Right cardiac atrium (tissue), 5 donors: ENCODE measurements at regions not wholly inside any gene's neighbourhood (a gene's known extent, or its start where the extent isn't known, plus 50 kb on each side); places are given as distances from the start of the nearest gene placed in this dataset.

Experiments
- ATAC-seq, 2 donors: fragments of 200-7000 bp; cut with Tn5 transposase; one replicate each; pipeline versions ENCODE4 v1.8.0 to v1.9.1; 2020; ENCODE audit warnings: moderate library complexity in 2 of 2, mild to moderate bottlenecking in 1 of 2
- DNase-seq, 3 donors: peaks; one replicate each; pipeline ENCODE4 v3.0.0-alpha.2; 2020
- H3K27ac ChIP-seq: one replicate; pipeline ENCODE4 v1.5.1; 2013; ENCODE audit warnings: mild to moderate bottlenecking, low read length, control low read depth, moderate library complexity
- H3K27me3 ChIP-seq: one replicate; pipeline ENCODE4 v1.6.1; 2013; ENCODE audit not compliant: control insufficient read depth, insufficient read depth
- H3K4me1 ChIP-seq: one replicate; pipeline ENCODE4 v1.6.1; 2013; ENCODE audit warnings: low read length; ENCODE audit not compliant: control insufficient read depth, insufficient read depth
- H3K4me3 ChIP-seq: one replicate; pipeline ENCODE4 v1.5.1; 2013; ENCODE audit warnings: low read length, control low read depth
- H3K9me3 ChIP-seq: one replicate; pipeline ENCODE4 v1.6.1; 2013; ENCODE audit warnings: low read length; ENCODE audit not compliant: control insufficient read depth
- WGBS: extraction: QIAGEN DNeasy Blood & Tissue Kit; methylation state at CpG from one replicate; pipeline ENCODE4 v1.1.7; 2013; 5-methylcytosine and 5-hydroxymethylcytosine counted together
- intact Hi-C, 4 donors: fragments of 100-400 bp; cut with DNase I; formaldehyde crosslinking; loops; one replicate each; pipeline versions ENCODE4 v1.11.0 to v1.14.0; 2022 to 2023
- donor health status: healthy with polysubstance abuse.
- donor health status: DM: no; HTN: yes; CAD: no.
- donor health status: DM: no; HTN: no; CAD: no.
- donor health status: DM: no; HTN: yes; CAD: no; lungs with severe emphysema.
- donor health status: DM: yes; HTN: yes; CAD: no.

DNA sequence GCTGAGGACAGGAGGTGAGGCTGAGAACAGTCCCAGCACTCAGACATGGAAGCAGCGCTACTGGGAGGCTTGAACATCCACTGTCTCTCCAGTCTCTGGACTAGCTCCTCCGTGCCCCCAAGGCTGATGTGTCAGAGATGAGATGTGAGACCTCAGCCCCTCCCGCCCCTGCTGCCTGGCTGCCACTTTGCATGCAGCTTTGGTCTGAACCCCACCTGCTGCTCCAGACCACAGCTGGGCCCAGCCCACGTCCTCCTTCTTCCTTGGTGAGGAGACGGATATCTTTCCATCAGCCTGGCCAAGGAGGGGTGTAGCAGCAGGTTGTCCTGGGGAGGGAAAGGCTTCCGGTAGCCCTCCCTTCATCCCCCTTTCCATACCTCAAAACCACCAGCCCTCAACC is 148.0 kb upstream of the B3GAT1 start:
- Histone ChIP-seq H3K27ac (no peak overlapping the region), H3K27me3 (no peaks in the 10 kb centered on the region), H3K4me3 (no peak overlapping the region), H3K4me1 (no peaks in the 10 kb centered on the region), H3K9me3 (no peaks in the 10 kb centered on the region)
- DNase-seq (no peak), ATAC-seq (no peak)
- WGBS = 55% methylated on average over 6 of the region's 6 CpGs
- intact Hi-C loops = no loop called here

DNA sequence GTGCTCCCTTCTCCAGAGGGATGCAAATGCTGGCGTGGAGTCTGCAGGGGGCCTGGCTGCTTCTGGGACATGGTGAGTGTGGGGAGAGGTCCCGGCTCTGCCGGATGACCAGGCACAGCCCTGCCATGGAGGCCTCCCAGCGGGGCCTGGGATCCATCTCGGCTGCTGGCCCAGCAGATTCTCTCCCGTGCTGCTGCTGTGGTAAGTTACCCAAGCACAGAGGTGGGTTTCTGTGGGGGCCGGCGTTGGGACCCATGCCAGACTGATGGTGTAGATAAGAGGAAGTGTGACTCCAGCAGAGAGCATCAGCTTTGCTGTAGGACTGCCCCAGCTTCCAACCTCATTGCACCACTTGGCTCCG is 147.5 kb upstream of the B3GAT1 start:
- Histone ChIP-seq H3K27me3 (no peaks in the 10 kb centered on the region), H3K4me1 (no peaks in the 10 kb centered on the region), H3K9me3 (no peaks in the 10 kb centered on the region), H3K27ac (no peak overlapping the region), H3K4me3 (no peak overlapping the region)
- intact Hi-C loops = no loop called here
- ATAC-seq = no peak
- 35% methylated on average over 9 of the region's 9 CpGs for WGBS
- DNase-seq = no peak

DNA sequence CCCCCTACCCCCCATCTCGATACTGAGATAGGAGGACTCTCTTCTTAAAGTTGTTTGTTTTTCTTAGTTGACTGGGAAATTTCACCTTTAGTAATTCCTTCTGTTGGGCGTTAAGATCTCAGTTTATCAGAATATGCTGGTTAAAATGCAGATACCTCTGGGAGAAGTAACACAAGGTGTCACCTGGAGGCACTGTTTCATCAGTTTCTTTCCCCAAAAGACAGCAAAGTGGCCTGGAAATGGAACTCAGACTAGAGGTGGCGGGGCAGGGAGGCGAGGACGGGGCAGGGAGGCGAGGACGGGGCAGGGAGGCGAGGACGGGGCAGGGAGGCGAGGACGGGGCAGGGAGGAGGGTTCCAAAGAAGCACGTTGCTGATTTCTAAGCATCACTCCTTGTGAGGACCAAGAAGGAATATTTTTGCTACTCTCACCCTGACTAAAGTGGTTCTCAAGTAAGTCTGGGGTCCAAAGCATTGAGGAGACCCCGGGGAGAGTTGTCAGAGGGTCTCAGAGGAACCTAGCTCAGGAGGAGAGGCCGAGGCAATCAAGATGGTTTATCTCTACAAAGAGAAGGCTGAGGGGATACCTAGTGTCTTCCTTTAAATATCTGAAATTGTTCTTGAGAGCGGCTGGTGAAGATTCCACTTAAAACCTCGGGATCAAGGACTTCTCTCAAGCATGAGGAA is 147.0 kb upstream of the B3GAT1 start:
- Histone ChIP-seq H3K4me3 (no peak overlapping the region), H3K9me3 (no peaks in the 10 kb centered on the region), H3K27me3 (no peaks in the 10 kb centered on the region), H3K4me1 (no peaks in the 10 kb centered on the region), H3K27ac (no peak overlapping the region)
- ATAC-seq = no peak
- no peak for DNase-seq
- intact Hi-C loops = no loop called here
- WGBS = 69% methylated on average over 16 of the region's 16 CpGs

DNA sequence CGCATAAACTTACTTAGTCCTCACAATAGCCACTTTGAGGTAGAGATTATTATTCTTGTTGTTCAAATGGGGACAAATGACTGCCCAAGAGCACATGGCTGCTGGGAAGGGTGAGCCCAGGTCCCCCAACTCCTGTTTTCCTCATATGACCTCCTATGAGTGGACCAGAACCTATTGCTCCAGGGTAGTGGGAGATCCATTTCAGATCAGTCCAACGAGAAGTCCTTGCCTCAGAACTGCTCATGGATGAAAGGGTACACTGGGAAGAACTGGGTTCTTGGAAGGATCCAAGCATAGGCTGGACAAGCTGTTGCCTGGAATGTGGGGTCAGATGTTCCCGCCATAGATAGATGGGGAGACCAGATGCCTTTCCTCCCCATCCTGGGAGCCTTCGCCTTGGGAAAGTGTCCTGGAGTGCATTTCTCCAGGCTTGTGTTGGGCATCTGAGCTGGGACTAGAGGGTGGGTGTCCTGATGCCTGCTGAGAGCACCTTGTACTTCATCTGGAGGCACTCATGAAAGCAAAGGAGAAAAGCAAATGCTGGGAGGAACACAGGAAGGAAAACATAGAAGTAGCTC is 146.3 kb upstream of the B3GAT1 start:
- ATAC-seq = no peak
- WGBS = 83% methylated on average over 4 of the region's 4 CpGs
- H3K9me3 ChIP-seq = no peaks in the 10 kb centered on the region
- no peak overlapping the region for H3K4me3 ChIP-seq
- DNase-seq = no peak
- H3K27ac ChIP-seq = no peak overlapping the region
- intact Hi-C loops = no loop called here
- H3K27me3 ChIP-seq = no peaks in the 10 kb centered on the region
- no peaks in the 10 kb centered on the region for H3K4me1 ChIP-seq

DNA sequence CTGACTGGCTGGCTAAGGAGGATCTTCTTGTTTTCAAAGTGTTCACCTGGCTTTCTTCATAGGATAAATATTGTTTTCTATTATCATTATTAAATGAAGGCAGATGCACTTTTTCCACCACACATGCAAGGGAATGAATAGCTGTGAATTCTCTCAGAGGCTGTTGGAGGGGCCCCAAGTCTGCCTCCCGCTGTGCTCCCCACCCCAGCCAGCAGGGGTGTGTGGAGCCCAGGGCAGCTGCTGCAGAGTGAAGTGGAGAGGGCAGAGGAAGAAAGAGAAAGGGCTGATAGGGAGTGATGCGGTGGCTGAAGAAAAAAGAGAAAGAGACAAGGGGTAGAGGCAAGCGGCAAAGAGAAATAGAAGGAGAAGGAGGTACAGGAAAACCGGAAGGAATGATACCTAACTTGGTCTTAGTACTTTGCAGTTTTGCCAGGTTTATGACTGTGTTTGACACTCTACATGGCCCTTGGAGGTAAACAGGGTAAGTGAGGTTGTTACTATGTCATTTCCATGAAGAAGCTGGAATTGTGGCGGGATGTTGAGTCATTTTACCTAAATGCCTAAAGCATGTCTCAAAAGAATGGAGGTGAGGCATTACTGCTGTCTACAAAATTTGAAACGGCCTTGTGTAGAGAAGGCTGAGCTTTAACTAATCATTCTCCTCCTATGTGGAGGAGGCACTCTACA is 145.7 kb upstream of the B3GAT1 start:
- no peak for DNase-seq

DNA sequence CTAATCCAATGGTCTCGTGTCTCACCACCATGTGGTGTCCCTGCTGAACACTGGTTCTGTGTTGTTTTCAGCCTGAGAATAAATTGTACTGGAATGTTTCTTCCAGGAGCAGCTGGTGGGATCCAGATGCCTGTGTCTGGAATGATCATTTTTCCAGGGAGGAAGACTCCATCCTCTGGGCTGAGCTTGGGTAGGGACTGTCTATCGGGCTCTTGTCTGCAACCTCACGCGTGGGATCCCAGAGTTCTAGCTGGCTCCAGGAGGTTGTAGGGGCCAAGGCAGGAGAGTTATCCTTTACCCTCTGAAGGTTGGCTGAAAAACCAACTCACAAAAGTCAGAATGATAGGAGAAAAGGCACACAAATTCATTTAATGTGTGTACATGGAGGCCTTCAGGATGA is 144.1 kb upstream of the B3GAT1 start:
- H3K27ac ChIP-seq = no peak overlapping the region
- 87% methylated on average over 4 of the region's 4 CpGs for WGBS
- intact Hi-C loops = no loop called here
- H3K27me3 ChIP-seq = no peaks in the 10 kb centered on the region
- no peak for DNase-seq
- no peak overlapping the region for H3K4me3 ChIP-seq
- H3K4me1 ChIP-seq = no peaks in the 10 kb centered on the region
- no peaks in the 10 kb centered on the region for H3K9me3 ChIP-seq
- ATAC-seq = no peak

More for the DNA sequence above, 145.7 kb upstream of the B3GAT1 start:
- Histone ChIP-seq H3K4me3 (no peak overlapping the region), H3K9me3 (no peaks in the 10 kb centered on the region), H3K27me3 (no peaks in the 10 kb centered on the region), H3K4me1 (no peaks in the 10 kb centered on the region), H3K27ac (no peak overlapping the region)
- 75% methylated on average over 6 of the region's 6 CpGs for WGBS
- intact Hi-C loops = no loop called here
- ATAC-seq = no peak

DNA sequence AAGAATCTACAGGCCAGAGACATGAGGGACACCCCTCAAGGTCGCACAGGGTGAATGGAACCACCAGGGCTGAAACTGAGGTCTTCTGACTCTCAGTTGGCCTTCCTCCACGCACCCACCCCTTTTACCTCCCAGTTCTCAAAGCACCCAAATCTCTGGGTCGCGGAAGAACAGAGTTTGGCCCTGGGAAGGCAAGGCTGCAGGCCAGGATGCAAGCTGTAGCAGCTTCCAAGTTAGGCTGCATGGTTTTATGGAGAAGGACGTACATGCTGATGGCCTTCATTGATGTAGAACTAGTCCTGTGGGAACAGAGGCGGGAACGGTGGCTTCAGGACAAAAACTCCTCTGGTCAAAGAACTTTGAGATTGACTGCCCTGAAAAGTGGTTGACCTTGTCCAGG is 143.5 kb upstream of the B3GAT1 start:
- H3K27me3 ChIP-seq = no peaks in the 10 kb centered on the region
- no peak overlapping the region for H3K27ac ChIP-seq
- ATAC-seq (no peak), DNase-seq (no peak)
- no peak overlapping the region for H3K4me3 ChIP-seq
- H3K4me1 ChIP-seq = no peaks in the 10 kb centered on the region
- 81% methylated on average over 7 of the region's 7 CpGs for WGBS
- intact Hi-C loops = no loop called here
- H3K9me3 ChIP-seq = no peaks in the 10 kb centered on the region

DNA sequence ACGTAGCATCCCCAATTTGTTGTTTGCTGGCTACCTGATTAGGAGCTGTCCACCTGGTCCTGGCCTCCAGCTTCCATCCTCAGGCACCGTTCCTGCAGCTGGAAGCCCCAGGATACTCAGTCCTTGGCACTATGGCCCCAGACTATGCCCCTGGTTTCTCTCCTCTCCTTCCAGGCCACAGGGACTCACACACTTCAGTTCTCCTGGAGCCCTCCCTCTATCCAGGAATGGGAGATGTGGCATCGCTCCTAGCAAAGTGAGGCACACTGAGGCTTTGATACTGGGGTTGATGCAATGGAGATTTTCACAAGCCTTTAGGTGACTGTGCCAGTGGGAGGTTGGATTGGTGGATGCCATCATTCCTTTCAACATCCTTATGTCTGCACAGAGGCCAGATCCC is 142.8 kb upstream of the B3GAT1 start:
- no peak for DNase-seq
- H3K27ac ChIP-seq = no peak overlapping the region
- 77% methylated on average over 3 of the region's 3 CpGs for WGBS
- no peak for ATAC-seq
- no peak overlapping the region for H3K4me3 ChIP-seq
- no peaks in the 10 kb centered on the region for H3K4me1 ChIP-seq
- H3K9me3 ChIP-seq = no peaks in the 10 kb centered on the region
- intact Hi-C loops = no loop called here
- H3K27me3 ChIP-seq = no peaks in the 10 kb centered on the region

DNA sequence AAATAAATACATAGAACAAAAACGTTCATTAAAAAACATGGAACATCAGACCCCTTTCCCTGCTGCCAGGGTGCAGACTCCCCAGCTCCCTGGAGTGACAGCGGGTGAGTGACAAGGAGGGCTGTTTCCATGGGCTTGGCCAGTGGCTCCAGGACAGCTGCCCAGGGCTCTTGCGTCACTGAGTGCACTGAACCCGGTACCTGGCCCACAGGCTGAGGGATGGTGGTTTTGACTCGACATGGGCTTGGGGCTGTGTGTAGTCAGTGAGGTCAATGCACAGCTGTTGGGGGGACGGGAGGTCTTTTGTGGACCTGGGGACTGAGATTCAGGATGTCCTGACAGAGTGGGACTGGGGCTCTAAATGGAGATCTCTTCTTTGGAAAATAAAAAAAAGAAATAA is 142.1 kb upstream of the B3GAT1 start:
- WGBS = 74% methylated on average over 6 of the region's 6 CpGs
- no peak overlapping the region for H3K4me3 ChIP-seq
- intact Hi-C loops = no loop called here
- ATAC-seq (no peak), DNase-seq (no peak)
- H3K9me3 ChIP-seq = no peaks in the 10 kb centered on the region
- H3K4me1 ChIP-seq = no peaks in the 10 kb centered on the region
- H3K27ac ChIP-seq = no peak overlapping the region
- no peaks in the 10 kb centered on the region for H3K27me3 ChIP-seq

DNA sequence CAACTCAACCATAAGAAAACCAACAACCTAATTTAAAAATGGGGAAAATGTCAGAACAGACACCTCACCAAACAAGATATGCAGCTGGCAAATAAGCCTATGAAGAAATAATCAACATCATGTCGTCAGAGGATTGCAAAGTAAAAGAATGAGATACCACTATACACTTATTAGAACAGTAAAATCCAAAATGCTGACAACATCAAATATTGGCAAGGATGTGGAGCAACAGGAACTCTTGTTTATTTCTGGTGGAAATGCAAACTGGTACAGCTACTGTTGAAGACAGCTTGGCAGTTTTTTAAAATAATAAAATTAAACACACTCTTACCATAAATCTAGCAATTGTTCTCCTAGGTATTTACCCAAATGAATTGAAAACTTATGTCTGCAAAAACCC is 140.7 kb upstream of the B3GAT1 start:
- intact Hi-C loops = no loop called here
- Histone ChIP-seq H3K27ac (no peak overlapping the region), H3K4me1 (no peaks in the 10 kb centered on the region), H3K4me3 (no peak overlapping the region), H3K27me3 (no peaks in the 10 kb centered on the region), H3K9me3 (no peaks in the 10 kb centered on the region)
- DNase-seq (no peak), ATAC-seq (no peak)
- WGBS = 62% methylated on average over 1 of the region's 1 CpG

DNA sequence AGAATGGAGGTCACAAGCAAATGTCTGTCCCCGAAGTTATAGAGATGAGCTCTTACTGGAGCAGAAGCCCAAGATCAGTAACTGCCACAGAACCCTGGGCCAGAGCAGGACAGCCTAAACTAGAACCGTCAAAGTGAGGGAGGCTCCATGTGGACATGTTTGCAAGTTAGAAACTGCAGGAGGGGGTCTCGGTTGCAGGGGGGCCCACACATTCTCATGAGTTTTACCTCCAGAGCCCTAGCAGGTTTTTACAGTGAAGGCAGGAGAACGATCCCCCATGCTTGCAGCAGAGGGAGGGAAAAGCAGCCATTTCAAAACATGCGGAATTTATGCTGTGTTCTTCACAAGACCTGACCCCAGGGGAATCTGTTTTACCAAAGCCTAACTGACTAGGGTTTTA is 133.5 kb upstream of the B3GAT1 start:
- 87% methylated on average over 5 of the region's 5 CpGs for WGBS

More for the DNA sequence above, 133.5 kb upstream of the B3GAT1 start:
- DNase-seq = no peak
- ATAC-seq = no peak
- Histone ChIP-seq H3K4me1 (no peaks in the 10 kb centered on the region), H3K4me3 (no peak overlapping the region), H3K27ac (no peak overlapping the region), H3K9me3 (no peaks in the 10 kb centered on the region), H3K27me3 (no peaks in the 10 kb centered on the region)
- intact Hi-C loops = no loop called here
